ENCODE measurements at regions not wholly inside any gene's neighbourhood (a gene's known extent, or its start where the extent isn't known, plus 50 kb on each side); places are given as distances from the start of the nearest gene placed in this dataset.

DNA sequence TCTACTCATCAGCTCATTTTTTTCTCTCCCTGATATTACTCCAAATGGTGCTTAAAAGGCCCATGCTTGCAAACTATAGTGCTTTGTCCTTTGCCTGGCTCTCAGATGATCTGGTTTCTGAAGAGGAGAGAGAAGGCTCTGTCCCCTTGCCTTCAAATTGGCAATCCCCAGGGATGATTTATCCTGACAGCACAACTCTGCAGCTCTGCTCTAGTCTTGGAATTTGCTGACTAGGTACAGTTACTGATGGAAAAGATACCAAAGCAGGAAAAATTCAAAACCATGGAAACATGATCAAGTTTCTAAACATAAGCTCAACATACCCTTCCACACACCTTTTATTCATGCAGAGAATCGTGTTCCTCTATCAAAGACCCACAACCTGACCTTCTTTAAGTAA, 106.7 kb upstream of the CADPS start:
- no peak for DNase-seq (ENCODE audit: low read depth in 2 of 2)

DNA sequence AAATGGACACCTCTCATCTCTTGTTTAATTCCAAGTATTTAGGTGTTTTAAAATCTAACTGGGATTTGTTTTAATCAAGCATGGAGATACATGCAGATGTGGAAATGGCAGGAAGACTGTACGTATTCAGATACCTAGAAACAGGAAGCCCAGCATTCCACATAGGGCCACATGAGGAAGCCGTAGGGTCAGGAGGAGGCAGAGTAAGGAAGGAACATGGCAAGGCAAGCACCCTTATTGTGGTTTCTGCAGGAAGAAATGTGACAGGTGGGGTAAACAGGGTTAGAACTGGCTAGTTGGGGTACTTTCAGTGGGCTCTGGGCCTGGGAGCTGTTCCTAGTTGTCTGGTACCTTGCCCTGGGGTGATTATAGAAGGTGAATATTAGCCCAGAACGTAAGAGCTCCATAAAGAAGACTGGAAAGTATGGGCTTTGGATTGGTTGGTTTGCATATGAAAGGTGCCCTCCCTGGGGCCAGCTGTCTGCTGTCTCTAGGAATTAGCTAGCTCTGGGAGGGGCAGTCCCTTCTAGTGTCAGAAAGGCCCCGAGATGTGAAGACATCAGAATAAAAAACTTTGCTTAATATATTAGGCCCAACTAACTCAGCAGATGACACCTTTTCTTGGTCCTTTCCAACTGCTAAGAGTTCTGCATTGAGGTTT, 107.7 kb upstream of the CADPS start:
- no peak for DNase-seq (ENCODE audit: low read depth in 2 of 2)

DNA sequence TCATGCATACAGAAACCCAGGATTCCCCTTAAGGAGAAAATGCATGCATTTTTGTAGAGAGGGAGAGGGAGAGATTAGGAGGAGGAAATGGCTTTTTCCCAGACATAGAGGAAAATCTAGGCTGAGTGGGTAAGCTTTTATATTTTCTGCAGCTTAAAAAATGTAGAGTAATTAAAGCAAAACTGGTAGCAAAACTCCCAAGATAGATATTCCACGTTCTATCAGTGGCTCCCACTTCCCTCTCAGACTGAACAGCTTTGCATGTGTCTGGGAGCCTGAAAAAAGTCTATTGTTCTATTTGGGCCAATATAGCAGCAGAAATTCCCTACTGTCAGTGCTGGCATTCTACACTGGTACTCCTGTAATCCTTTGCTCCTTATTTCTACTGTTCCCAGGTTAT, 110.8 kb upstream of the CADPS start:
- DNase-seq (ENCODE audit: low read depth in 2 of 2): no peak

- no peak for DNase-seq (ENCODE audit: low read depth in 2 of 2)
These were observed 112.5 kb upstream of the CADPS start for GRCh38 chr3:62987721-62988120.

DNA sequence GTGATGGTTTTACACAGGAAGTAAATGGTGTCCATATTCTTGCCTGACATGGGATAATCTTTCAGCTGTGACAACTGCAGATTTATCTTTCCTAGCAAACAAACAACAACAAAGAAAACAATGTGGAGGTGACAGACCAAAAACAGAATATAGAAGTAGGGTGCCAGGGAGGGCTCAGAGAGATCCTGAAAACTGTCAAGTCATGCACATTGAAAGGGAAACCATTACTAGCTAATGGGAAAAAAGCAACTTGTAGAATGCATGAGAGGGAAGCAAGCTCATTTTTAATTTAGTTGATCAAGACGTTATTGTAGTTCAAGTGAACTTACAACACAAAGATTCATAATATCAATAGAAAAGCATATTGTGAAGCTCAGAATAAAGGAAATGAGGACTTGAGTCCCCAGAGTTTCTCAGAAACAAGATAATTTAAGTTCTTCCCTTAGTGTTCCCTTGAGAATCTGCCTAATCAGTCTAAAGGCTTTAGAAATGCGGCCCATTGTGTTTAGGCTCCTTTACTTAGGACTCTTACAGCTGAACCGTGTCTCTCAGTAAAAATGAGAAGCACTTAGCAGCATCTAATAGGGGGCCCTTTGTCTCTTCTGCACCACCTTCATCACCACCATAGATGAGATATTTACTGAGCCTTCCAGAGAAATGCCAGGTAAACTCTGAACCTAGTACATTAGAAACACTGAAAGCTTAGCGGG, 115.6 kb upstream of the CADPS start:
- no peak for DNase-seq (ENCODE audit: low read depth in 2 of 2)

GRCh38 chr3:62992520-62992919, 117.3 kb upstream of the CADPS start:
- no peak for DNase-seq (ENCODE audit: low read depth in 2 of 2)

DNA sequence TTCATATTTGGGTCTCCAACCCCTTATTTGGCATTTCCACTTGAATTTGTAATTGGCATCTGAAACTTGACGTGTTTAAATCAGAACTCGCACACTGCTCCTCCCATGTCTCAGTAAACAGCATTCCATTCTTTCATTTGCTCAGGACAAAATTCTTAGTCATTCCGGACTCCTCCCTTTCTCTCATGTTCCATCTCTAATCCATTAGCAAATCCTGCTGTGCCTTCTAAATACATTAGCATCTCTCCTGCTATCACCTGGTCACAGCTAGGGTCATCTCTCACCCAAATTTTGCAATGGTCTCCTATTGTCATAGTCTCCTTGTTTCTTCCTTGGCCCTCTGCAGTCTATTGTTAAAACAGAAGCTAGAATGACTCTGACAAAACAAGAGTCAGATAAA, 119.9 kb upstream of the CADPS start:
- DNase-seq (ENCODE audit: low read depth in 2 of 2): no peak

DNA sequence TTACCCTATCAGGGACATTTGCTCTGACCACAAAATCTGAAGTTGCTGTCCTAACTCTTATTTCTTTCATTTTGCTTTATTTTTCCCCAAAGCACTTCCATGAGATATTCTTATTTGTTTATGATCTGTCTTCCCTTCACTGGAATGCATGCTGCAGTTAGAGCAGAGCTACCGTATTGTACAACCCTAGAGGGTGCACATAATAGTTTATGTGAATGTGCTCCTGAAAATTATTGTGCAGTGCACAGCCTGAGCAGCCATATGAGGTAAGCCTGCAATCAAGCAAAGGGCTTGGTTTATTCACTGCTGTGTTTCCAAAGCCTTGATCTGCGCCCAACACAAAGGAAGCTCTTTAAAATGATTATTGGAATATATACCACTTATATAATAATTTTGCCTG, 120.3 kb upstream of the CADPS start:
- no peak for DNase-seq (ENCODE audit: low read depth in 2 of 2)

GRCh38 chr3:62997369-62997768, 122.2 kb upstream of the CADPS start:
- no peak for DNase-seq (ENCODE audit: low read depth in 2 of 2)

DNA sequence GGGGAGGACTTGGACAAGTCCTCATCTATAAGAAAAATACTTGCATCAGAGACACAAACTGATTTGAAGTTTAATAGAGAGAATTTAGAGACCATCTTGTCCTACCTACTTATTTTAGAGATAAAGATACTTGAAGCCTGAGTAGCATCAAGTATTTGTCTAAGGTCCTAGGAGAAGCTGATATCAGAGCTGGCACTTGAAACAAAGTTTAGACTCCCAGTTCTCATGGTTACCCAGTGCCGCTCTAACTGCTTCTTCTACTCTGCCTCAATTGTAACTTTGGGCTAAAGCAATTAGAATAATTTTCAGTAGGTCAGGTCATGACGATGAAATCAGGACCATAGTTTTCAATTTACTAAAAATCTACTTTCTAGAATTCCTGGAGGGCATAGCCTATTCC, 123.9 kb upstream of the CADPS start:
- DNase-seq (ENCODE audit: low read depth in 2 of 2): no peak

DNA sequence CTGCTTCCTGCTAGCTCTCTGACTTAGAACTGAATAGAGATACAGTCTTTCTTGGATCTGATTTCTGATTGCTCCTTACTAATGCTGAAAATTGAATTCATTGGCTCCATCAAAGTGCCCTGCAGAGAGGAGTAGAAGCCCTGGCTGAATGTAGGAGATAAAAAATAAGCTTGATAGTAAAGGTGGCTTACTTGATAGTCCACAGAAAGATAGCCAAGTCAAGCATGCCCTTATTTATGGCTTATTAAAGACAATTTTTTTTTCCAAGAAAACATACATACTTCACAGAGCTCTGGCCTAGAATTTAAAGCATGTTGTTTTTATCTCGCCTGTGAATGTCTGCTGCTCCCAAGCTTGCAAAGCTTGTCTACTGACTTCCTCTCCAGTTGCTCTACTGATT, 124.6 kb upstream of the CADPS start:
- DNase-seq (ENCODE audit: low read depth in 2 of 2): no peak

DNA sequence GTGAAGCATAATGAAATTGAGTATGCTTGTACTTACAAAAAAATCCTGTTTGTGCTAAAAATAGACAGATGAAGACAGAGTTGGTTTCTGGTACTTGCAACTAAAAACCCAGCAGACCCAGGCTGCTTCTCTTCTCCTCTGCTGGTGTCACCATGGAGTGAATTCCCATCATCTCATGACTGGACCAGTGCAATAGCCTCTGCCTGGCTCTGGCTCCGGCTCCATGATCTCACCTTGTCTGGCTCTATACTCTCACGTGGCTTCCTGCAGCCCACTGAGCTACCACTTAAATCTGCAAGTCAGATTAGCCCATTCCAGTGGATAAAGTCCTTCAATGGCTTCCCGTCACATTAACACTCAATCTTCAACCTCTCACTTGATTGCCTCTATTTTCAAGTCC, 129.2 kb upstream of the CADPS start:
- DNase-seq (ENCODE audit: low read depth in 2 of 2): no peak

- no peak for DNase-seq (ENCODE audit: low read depth in 2 of 2)
These were observed 140.5 kb upstream of the CADPS start for GRCh38 chr3:63015614-63016309.

GRCh38 chr3:63022114-63022513, 146.9 kb upstream of the CADPS start:
- DNase-seq (ENCODE audit: low read depth in 2 of 2): no peak

DNA sequence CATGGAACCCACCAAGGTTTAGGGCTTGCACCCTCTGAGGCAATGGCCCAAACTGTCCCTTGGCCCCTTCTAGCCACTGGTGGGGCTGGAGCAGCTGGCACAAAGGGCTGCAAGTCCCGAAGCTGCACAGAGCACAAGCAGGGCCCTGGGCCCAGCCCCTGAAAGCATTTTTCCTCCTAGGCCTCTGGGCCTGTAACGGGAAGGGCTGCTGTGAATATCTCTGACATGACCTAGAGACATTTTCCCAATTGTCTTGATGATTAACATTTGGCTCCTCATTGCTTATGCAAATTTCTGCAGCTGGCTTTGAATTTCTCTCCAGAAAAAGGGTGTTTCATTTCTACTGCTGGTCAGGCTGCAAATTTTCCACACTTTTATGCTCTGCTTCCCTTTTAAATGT, 151.5 kb upstream of the CADPS start:
- no peak for DNase-seq (ENCODE audit: low read depth in 2 of 2)

DNA sequence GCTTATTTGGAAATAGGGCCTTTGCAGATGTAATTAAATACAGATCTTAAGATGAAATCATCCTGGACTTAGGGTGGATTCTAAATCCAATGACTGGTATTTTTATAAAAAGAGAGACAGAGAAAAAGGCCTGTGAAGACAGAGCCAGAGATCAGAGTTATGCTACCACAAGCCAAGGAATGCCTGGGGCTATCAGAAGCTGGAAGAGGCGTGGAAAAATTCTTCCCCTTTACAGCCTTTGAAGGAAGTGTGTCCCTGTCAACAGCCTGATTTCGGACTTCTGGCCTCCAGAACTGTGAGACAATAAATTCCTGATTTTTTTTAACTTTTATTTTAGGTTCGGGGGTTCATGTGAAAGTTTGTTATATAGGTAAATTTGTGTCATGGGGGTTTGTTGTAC, 154.1 kb upstream of the CADPS start:
- DNase-seq (ENCODE audit: low read depth in 2 of 2): no peak

DNA sequence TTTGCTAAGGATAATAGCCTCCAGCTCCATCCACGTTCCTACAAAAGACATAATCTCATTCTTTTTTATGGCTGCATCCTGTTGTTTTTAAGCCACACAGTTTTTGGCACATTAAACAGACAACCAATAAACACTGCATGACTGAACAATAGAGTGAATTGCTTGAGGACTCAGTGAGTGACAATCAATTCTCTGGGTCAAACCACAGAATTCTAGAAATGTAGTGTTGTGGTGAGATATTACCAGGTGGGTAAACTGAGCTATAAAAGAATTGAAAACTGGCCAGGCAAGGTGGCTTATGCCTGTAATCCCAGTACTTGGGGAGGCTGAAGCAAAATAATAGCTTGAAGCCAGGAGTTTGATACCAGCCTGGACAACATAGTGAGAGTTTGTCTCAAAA, 154.7 kb upstream of the CADPS start:
- DNase-seq (ENCODE audit: low read depth in 2 of 2): no peak

- DNase-seq (ENCODE audit: low read depth in 2 of 2): no peak
These were observed 155.4 kb upstream of the CADPS start for GRCh38 chr3:63030666-63031065.

GRCh38 chr3:63032881-63033280, 157.7 kb upstream of the CADPS start:
- DNase-seq (ENCODE audit: low read depth in 2 of 2): peak in 1 of 2 experiments; percentile 35

GRCh38 chr3:63034101-63034500, 158.9 kb upstream of the CADPS start:
- peak in 1 of 2 experiments; percentile 36 for DNase-seq (ENCODE audit: low read depth in 2 of 2)

DNA sequence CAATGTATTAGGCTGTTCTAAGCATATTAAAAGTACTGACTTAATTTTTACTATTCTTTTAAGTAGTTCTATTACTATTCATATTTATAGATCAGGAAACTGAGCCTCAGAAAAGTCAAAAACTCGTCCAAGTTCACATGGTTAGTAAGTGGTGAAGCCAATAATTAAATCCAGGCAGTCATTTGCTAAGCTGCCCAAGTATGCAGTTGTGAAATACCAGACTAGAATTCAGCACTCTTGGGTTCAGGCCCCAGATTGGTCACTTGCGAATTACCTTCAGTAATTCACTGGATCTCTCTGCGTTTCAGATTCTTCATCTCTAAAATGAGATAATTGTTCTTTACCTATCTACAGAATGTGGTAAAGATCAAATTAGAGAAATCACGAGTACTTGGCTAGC, 161.9 kb upstream of the CADPS start:
- DNase-seq (ENCODE audit: low read depth in 2 of 2): no peak

DNA sequence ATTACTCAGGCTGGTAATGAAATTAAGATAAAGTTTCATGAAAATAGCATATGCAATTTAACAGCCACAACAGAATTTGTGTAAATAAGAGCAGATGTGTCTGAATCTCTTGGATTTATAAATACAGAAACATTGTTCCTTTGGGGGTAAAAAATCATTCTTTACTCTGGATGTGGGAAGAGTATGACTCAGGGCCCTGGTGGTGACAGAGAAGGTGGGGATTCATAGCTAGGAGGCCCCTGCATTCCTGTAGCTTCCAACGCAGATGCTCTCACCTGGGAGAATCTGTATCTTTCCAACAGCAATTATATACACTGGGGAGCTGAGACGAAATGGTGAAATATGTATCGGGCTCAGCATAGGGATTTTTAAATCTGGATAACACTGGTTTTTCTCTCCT, 167.6 kb upstream of the CADPS start:
- peak in 1 of 2 experiments; percentile 26 for DNase-seq (ENCODE audit: low read depth in 2 of 2)

DNA sequence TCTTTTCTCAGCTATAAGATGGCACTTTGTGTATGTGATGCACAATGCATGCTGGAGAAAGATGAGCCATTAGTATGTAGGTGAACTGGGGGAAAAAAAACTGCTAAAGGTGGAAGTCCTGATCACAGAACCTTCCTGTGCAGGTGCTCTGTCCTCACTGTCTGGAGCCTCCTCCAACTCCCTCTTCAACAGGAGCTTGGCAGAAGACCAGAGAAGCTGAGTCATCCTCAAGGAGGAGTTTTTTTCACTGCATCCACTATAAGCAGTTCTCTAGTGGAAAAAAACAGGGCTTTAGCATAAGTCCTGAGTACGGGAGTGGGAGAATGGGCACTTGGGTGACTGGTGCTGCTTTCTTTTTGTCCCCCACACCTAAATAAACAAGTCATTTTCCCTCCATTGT, 168.4 kb upstream of the CADPS start:
- no peak for DNase-seq (ENCODE audit: low read depth in 2 of 2)

All from fibroblast of skin of left biceps (primary cell).